Limb (tissue), 2 donors: ENCODE measurements at regions not wholly inside any gene's neighbourhood (a gene's known extent, or its start where the extent isn't known, plus 50 kb on each side); places are given as distances from the start of the nearest gene placed in this dataset.
"Not testable (repeated sequence)": the region's sequence is repeated elsewhere in the genome, so short reads cannot be mapped to it uniquely, and the experiment has no call there.

Experiments used
- DNase-seq, 2 donors: peaks; one replicate each; pipeline ENCODE4 v3.0.0-alpha.2; 2016; ENCODE audit errors: extremely low spot score in 2 of 2

DNA sequence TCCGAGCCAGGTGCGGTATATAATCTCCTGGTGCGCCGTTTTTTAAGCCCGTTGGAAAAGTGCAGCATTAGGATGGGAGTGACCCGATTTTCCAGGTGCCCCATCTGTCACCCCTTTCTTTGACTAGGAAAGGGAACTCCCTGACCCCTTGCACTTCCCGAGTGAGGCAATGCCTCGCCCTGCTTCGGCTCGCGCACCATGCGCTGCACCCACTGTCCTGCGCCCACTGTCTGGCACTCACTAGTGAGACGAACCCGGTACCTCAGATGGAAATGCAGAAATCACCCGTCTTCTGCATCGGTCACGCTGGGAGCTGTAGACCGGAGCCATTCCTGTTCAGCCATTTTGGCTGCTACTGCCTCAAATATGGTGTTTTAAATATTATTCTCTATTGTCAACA, 198.0 kb downstream of the MEIS1 start:
- not testable (repeated sequence) for DNase-seq

DNA sequence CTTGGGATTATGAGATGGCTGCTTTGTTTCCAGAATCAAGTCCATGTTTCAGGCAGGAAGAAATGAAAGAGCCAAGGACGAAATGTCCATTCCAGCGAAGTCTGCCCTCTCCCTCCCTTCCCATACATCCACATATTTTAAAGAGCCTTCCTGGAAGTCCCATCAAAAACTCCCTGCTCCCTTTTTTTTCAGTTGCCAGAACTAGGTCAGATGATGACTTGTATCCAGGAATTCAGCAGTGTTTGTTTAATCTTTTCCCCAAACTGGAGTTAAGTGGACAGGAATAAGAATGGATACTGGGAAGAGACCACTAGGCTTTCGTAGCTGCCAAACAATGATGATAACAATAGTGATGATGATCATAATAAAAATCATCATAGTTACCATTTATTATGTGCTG, 198.7 kb downstream of the MEIS1 start:
- no peak for DNase-seq

DNA sequence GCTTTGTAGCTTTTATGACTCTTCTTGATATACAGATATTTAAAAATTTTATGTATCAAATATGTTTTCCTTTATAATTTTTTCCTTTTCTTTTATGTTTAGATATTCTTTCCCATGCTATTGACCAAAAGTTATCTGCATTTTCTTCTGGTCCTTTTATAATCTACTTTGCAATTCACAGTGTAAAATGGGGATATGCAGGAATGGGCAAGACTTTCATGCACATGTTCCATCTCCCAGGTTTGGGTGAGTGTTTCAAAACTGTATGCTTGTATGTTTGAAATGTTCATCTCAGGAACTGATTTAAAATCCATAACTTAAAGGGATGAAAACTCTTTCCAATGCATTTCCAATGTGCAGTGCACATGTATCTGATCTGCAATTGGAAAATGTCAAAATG, 199.9 kb downstream of the MEIS1 start:
- DNase-seq: no peak

DNA sequence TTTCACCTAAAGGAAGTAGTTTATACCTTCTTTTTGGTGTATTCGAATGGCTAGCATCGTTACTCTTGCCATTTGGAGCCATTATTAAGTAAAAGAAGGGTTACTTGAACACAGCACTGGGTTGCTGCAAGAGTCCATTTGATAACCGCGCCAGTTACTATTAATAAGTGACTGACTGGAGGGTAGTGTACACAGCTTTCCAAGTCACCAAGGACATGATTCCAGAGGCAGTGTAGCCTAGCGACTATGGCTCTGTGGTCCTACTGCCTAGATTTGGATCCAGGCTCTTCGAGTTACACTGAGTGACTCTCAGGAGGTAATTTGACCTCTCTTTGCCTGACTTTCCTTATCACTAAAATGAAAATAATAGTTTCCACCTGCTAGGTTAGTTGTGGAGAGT, 206.8 kb downstream of the MEIS1 start:
- no peak for DNase-seq

GRCh38 chr2:66648081-66648480, 213.2 kb downstream of the MEIS1 start:
- DNase-seq: not testable (repeated sequence)

DNA sequence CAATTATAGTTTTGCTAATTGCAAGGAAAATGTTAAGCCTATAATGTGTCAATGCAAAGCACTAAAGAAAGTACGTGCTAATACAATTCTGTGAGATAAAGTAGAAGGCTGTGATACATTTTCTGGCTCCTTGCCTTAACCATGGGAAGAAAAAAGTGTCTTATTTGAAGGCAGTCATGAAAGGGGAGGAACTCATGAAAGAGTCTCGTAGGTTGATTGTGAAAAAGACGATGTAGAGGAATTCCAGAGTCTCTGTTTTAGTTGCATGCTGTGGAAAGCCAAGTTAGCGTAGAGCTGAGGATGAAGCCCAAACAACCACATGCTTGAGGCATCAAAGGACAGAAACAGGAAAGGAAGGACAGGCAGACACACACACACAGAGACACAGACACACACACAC, 214.1 kb downstream of the MEIS1 start:
- DNase-seq: no peak

DNA sequence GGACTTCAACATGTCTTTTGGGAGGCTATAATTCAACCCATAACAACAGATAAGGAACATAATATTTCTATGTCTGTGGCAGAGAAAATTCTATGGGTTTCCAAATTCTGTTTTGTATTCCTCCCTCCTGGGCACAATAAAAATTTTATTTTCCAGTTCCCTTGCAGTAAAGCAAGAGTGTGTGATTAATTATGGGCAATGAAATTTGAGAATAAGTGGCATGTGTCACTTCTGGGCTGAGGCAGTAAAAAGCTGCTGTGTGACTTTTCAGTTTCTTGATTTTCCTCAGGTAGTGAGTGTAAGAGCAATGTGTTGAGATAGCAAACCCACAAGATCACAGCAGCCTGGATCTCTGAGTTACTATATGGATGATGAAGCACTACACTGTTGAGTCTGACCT, 216.4 kb downstream of the MEIS1 start:
- DNase-seq: no peak

DNA sequence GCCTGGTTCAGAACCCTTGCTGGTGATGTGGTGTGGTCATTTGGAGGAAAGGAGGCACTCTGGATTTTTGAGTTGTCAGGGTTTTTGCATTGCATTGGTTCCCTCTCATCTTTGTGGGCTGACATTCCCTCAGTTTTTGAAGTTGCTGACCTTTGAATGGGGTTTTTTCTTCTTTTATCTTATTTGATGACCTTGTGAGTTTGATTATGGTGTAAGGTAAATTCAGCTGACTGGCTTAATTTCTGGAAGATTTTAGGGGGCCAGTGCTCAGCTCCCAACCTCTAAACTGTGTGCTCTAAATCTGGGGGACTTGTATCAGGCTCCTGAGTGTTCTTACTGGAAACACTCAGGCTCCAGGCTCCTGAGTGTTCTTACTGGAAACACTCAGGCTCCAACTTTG, 225.9 kb downstream of the MEIS1 start:
- DNase-seq: no peak

- DNase-seq: no peak
Observed at GRCh38 chr2:66661253-66662173, 226.6 kb downstream of the MEIS1 start.

- DNase-seq: no peak
Observed at GRCh38 chr2:66665124-66665984, 230.4 kb downstream of the MEIS1 start.

GRCh38 chr2:66667301-66667700, 232.4 kb downstream of the MEIS1 start:
- no peak for DNase-seq

DNA sequence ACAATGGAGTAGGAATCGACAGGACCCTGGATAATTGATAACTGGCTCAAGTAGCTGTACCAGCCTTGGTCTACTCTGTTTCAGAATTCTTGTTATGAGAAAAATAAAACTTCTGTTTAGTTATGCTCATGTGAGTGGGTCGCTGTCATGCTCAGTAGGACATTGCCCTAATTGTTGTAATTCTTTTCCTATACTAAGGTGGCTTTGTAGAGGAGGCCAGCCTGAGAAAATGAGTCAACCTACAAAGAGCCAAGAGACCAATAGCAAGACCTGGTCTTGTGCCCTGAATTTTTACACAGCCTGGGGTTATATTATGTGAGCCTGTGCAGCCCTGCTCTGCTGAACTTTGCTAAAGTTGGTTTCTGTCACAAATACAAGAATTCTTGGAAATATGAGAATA, 238.4 kb downstream of the MEIS1 start:
- DNase-seq: no peak

DNA sequence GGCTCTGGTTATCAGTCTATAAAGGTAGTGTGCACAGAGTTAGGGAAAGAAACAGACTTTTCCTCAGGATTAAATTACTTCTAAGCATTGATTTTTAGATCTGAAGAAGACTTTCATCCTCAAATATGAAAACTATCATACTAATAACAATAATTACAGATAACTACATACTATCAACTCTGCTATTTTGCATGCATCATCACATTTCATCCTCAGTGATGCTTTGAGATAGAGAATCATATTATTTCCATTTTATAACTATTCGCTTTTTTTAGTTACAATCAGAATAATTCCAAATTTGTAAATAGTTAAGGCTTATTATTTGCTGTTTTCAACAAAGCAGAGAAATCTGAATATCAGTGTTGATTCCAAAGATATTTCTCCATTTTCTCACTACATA, 239.2 kb downstream of the MEIS1 start:
- DNase-seq: no peak

DNA sequence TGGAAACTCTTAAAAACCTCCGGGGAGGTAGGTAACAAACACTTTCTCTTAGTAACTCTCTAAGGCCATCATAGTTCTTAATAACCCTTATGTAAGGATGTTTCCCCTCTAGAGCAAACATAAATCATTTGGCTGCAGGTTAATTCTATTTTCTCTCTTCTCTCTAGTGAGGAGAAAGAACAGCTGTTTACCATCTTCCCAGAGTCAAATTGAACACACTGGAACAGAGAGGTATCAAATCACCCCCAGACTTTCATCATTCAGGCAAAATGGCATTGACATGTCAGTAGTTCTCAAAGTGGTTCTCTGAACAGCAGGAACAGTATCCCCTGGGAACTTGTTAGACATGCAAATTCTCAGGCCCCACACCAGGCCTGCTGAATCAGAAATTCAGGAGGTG, 240.7 kb downstream of the MEIS1 start:
- DNase-seq: no peak

- no peak for DNase-seq
Observed at GRCh38 chr2:66679442-66679841, 244.5 kb downstream of the MEIS1 start.

- DNase-seq: no peak
Observed at GRCh38 chr2:66682476-66682875, 247.6 kb downstream of the MEIS1 start.

GRCh38 chr2:66683064-66683463, 248.1 kb downstream of the MEIS1 start:
- DNase-seq: no peak

DNA sequence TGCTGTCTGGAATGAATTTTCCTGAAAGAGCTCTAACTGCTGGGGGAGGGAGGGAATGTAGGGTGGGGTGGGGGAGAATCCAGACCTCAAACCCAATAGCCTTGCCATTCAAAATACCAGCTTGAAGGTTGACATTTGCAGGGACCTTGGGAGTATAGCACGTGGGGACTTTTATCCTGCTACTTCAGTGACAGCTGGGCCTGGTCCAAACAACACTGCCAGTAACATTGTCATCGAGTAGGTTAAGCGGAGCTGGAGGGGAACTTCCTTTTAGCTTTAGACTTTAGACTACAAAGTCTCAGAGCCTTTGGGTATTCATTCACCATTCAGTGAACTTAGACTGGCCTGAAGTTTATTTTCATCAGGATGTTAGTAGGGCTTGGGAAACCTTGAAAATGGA, 248.7 kb downstream of the MEIS1 start:
- no peak for DNase-seq

- no peak for DNase-seq
Observed at GRCh38 chr2:66684289-66684688, 249.4 kb downstream of the MEIS1 start.

DNA sequence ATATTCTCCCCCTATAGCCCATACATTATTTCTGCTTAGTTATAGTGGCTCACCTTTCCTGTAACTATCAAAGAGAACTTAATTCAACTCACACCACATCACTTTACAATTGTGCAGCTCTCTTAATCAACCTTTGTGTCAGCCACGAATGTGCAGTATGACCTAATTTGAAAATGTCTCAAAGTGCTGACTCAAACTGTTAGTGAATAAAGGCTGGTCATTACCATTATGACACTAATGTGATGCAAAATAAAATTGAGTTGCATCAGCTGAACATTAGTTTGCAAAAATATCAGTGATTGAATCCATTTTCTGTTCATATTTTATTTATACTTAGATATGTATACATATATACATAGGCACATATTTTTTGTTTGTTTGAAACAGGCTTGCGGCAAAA, 251.8 kb downstream of the MEIS1 start:
- DNase-seq: no peak

- no peak for DNase-seq
Observed at GRCh38 chr2:66688951-66689350, 254.0 kb downstream of the MEIS1 start.

DNA sequence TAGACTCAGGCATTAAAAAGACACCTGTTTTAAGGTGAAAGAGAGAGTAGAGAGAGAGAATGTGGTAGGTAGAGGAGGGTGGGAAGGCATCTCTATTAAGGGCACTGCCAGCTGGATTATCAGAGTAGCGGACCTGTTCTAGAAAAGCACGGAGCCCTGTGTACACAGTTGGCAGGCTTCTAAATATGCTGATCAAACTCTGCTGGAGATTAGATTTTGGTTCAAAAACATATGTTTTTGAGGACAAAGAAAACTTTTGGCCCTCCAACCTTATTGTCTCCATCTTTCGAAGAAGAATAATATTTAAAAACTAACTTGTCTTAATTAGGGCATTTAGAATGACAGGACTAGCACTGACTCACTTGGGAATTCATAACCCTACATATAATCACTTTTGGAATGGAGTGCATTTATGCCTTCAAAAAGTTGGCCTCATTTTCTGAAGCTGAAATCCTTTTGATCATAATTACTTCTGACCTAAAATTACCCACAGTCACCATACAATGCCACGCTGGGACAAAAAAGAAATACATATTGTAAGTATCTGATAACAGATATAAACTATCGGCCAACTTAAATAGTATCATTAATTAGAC, 254.6 kb downstream of the MEIS1 start:
- no peak for DNase-seq
